ENCODE measurements at regions not wholly inside any gene's neighbourhood (a gene's known extent, or its start where the extent isn't known, plus 50 kb on each side); places are given as distances from the start of the nearest gene placed in this dataset.

DNA sequence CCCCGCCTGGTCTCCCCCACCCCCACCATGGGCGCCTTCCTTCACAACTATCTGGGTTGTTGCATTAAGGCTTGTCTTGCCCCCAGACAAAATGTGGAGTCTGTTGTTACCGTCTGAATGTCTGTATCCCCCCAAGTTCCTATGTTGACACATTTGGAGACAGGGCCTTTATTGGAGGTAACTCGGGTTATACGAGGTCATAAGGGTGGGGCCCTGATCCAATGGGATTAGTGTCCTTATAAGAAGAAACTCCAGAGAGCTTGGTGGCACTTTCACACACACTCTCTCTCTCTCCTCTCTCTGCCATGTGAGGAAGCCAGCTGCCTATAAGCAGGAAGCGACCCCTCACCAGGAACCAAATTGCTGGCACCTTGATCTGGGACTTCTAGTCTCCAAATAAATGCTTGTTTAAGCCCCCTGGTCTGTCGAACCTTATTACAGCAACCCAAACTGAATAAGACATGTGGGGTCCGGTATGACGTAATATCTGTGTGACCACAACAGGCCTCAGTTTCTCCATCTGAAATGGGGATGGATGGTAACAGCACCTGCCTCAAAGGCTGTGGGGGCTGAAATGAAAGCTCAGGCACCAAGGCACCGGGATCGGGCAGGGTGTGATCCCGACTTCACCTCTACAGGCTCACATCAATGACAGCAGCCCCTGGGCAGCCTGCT, 222.3 kb downstream of the CTTN start:
- H2BK120ac ChIP-seq (ENCODE audit: low read depth, low read length, poor library complexity, severe bottlenecking), result no peak overlapping the region
- no peak overlapping the region for H3K9ac ChIP-seq (ENCODE audit: extremely low read depth, insufficient read length, low read length)
- H3K18ac ChIP-seq (ENCODE audit: insufficient read length, low read depth, low read length), result no peak overlapping the region
- H2AFZ ChIP-seq (ENCODE audit: low read length), result no peak overlapping the region
- no peaks in the 10 kb centered on the region; the same call in 1 of the 2 replicates for H3K79me2 ChIP-seq (ENCODE audit: insufficient read depth, low read length)
- peaks cover 0 to 5% (median 0%) of the 10 kb centered on the region in 3 experiments; a peak in 2 of 7 replicates for H3K36me3 Mint-ChIP-seq (ENCODE audit: insufficient read depth in 1 of 3, low read depth in 3 of 3)
- no peak overlapping the region for H2BK5ac ChIP-seq (ENCODE audit: insufficient read length, low read length)
- no peak overlapping the region for H2BK20ac ChIP-seq (ENCODE audit: low read depth, low read length, poor library complexity, severe bottlenecking)
- WGBS (ENCODE audit: extremely low coverage, insufficient read length, low lambda C conversion rate), result no CpG with 5 or more reads among the region's 12 CpGs
- H3K27me3 Mint-ChIP-seq (ENCODE audit: low read depth), result no peaks in the 10 kb centered on the region; the same call in none of the 2 replicates
- no peaks in the 10 kb centered on the region; a peak in 1 of 4 replicates for H3K4me1 Mint-ChIP-seq
- H3K14ac ChIP-seq (ENCODE audit: insufficient read depth, low read length), result no peak overlapping the region
- H3K4me2 ChIP-seq (ENCODE audit: insufficient read depth, insufficient read length, low read length), result no peak overlapping the region
- H3K79me1 ChIP-seq (ENCODE audit: insufficient read depth, low read depth, low read length, poor library complexity, severe bottlenecking), result no peaks in the 10 kb centered on the region
- H3K23me2 ChIP-seq (ENCODE audit: insufficient read length, low read depth, low read length, poor library complexity, severe bottlenecking), result no peaks in the 10 kb centered on the region
- no peak overlapping the region for H3K4me3 Mint-ChIP-seq
- no peak overlapping the region for H2AK5ac ChIP-seq (ENCODE audit: insufficient read length, low read length)
- H3K4me1 ChIP-seq (ENCODE audit: insufficient read depth, low read length), result no peaks in the 10 kb centered on the region
- no peak for DNase-seq
- no peaks in the 10 kb centered on the region for H3K9me3 Mint-ChIP-seq
- no peak overlapping the region for H3K27ac Mint-ChIP-seq
- TF ChIP-seq, protein P1, sequence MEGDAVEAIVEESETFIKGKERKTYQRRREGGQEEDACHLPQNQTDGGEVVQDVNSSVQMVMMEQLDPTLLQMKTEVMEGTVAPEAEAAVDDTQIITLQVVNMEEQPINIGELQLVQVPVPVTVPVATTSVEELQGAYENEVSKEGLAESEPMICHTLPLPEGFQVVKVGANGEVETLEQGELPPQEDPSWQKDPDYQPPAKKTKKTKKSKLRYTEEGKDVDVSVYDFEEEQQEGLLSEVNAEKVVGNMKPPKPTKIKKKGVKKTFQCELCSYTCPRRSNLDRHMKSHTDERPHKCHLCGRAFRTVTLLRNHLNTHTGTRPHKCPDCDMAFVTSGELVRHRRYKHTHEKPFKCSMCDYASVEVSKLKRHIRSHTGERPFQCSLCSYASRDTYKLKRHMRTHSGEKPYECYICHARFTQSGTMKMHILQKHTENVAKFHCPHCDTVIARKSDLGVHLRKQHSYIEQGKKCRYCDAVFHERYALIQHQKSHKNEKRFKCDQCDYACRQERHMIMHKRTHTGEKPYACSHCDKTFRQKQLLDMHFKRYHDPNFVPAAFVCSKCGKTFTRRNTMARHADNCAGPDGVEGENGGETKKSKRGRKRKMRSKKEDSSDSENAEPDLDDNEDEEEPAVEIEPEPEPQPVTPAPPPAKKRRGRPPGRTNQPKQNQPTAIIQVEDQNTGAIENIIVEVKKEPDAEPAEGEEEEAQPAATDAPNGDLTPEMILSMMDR (conservative IDR thresholded peaks at IDR 0.05), result no peak
- no peak overlapping the region for H4K8ac ChIP-seq (replicated peaks; ENCODE audit: insufficient read length, low read depth, low read length)
- H4K20me1 ChIP-seq (ENCODE audit: control insufficient read depth, insufficient read depth, insufficient read length), result no peaks in the 10 kb centered on the region
- no peak overlapping the region for H2BK12ac ChIP-seq (ENCODE audit: insufficient read length, low read depth, low read length)
- no peak overlapping the region for H4K5ac ChIP-seq (ENCODE audit: insufficient read length, low read depth, low read length)
- no peak overlapping the region for H3K23ac ChIP-seq (ENCODE audit: insufficient read length, low read depth, low read length)
- H3K56ac ChIP-seq (ENCODE audit: insufficient read length, low read depth, low read length), result no peak overlapping the region
- no peak overlapping the region for H3K4ac ChIP-seq (ENCODE audit: low read depth, low read length)
- H3K9me3 ChIP-seq (ENCODE audit: control insufficient read depth, low read depth, low read length), result no peaks in the 10 kb centered on the region
- H3K27ac ChIP-seq (ENCODE audit: insufficient read length, low read depth, low read length), result no peak overlapping the region
- H2BK15ac ChIP-seq (ENCODE audit: low read depth, low read length), result no peak overlapping the region
- H3K27me3 ChIP-seq (ENCODE audit: insufficient read depth, low read length), result no peaks in the 10 kb centered on the region
- H4K91ac ChIP-seq (ENCODE audit: insufficient read length, low read depth, low read length), result no peak overlapping the region
- H3T11ph ChIP-seq (ENCODE audit: low read length), result no peak overlapping the region
